ENCODE measurements at regions not wholly inside any gene's neighbourhood (a gene's known extent, or its start where the extent isn't known, plus 50 kb on each side); places are given as distances from the start of the nearest gene placed in this dataset.

- DNase-seq, result no peak
Observed at GRCh38 chr18:22325396-22325795, 92.3 kb downstream of the CTAGE1 start.

- DNase-seq, result no peak
Observed at GRCh38 chr18:22324191-22325131, 93.3 kb downstream of the CTAGE1 start.

DNA sequence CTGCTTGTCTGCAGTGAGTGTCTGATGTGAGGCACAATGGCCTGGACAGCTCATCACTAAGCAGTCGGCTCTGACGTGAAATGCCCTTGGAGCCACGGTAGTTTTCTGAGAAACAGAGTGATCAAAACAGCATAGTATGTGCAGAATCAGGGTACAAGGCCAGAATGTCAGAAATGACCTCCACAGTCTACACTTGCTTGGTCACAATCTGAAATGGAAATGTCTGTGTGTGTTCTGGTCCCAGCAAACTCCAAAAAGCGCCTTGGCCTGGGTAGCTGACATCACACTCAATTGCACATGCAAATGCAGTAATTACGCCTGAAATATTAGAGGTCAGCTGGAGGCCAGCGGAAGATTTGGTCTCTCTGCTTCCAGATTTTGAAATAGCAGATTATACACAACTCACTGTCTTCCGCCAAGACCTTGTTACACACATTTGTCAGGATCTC lies 95.4 kb downstream of the CTAGE1 start:
- no peak for DNase-seq

DNA sequence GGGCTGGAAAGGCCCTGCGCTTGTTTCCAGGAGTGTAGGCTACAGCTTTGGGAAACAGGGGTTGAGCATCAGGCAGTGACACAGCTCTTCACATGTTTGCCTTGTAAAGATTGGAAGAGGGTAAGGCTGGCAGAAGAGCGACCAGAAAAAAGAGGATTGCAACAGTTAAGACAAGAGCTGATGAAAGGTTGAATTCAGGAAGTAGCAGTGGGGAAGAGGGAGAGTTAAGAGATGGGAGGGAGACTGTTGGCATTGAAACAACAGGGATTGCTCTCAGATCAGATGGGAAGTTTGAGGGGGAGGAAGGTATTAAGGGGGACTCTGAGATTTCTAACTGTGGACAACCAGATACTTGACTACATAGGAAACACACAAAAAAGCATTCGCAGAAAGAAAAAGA lies 96.9 kb downstream of the CTAGE1 start:
- no peak for DNase-seq

- no peak for DNase-seq
Observed at GRCh38 chr18:22320155-22320554, 97.6 kb downstream of the CTAGE1 start.

GRCh38 chr18:22318745-22319407 lies 98.8 kb downstream of the CTAGE1 start:
- no peak for DNase-seq

DNA sequence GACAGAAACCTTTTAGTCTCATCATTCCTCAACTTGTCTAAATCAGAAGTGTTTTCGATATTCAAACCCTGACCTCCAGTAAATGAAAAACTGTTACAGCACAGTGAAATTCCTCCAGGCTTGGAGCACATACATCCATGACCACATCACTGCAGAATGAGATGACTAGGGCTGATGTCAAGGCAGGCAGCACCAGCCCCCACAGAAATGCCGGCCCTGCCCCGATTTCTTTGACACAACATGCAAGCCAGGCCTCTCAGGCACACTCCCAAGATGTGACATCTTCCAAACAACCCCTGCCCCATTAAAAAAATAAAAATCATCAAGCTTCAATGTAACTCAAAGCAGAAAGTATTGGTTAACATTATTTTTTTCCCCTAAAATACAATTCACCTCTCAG lies 103.3 kb downstream of the CTAGE1 start:
- peak; percentile 57 for DNase-seq

GRCh38 chr18:22314001-22314400 lies 103.7 kb downstream of the CTAGE1 start:
- DNase-seq, result no peak

GRCh38 chr18:22311301-22311700 lies 106.4 kb downstream of the CTAGE1 start:
- peak; percentile 36 for DNase-seq

DNA sequence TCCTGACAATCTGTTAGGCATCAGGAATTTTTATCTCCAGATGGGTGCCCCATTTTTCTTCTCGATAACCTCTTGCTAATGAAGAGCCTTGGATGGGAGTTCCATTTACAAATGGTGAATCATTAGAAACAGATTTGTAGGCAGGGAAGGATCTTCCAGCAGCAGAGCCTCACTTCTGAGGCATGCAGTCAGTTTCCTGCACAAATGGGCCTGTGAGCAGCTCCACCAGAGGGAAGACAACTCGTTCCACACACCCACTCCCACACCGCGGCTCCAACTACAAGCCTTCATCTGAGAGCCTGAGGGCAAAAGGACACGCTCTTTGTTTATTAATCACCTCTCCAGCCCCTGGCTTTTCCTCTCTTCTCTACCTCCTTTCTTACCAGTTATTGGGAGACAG lies 108.5 kb downstream of the CTAGE1 start:
- peak; percentile 31 for DNase-seq

GRCh38 chr18:22307528-22307927 lies 110.2 kb downstream of the CTAGE1 start:
- DNase-seq, result no peak

GRCh38 chr18:22303927-22304326 lies 113.8 kb downstream of the CTAGE1 start:
- no peak for DNase-seq

GRCh38 chr18:22302144-22302543 lies 115.6 kb downstream of the CTAGE1 start:
- no peak for DNase-seq

DNA sequence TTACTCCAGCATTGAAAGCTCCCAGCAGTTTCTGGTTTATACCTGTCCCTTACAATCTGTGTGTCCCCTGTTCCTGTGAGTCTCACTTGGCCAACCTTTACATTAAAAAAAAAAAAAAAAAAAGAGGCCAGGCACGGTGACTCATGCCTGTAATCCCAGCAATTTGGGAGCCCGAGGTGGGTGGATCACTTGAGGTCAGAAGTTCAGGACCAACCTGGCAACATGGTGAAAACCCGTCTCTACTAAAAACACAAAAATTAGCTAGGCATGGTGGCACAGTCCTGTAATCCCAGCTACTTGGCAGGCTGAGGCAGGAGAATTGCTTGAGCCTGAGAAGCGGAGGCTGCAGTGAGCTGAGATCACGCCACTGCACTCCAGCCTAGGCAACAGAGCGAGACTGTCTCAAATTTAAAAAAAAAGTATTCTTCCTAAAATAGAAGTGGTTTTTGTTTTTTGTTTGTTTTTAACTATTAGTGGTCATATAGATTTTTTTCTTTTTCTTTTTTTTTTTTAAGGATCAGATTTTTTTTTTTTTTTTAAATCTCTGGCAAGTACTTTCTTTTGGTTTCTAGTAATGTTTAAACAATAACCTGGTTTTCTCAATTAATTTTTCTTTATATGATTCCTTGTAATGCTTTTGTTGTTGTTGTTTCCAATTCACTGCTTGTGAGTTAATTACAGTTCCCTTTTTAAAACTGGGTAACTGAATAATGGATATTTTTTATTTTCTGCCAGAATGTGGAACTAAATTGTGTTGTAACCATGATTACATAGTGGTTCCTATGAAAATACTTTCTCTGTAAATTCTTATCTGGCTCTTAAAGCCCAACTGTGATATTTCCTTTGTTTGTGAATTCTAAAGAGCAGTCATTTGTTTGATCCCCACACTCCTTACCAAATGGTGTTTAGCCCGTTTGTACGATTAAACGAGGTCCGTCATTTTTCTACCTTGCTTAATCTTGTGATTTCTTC lies 116.8 kb downstream of the CTAGE1 start:
- no peak for DNase-seq

GRCh38 chr18:22297008-22297407 lies 120.7 kb downstream of the CTAGE1 start:
- no peak for DNase-seq

GRCh38 chr18:22296304-22296703 lies 121.4 kb downstream of the CTAGE1 start:
- DNase-seq, result no peak

GRCh38 chr18:22293417-22293816 lies 124.0 kb downstream of the GATA6 start:
- DNase-seq, result no peak

DNA sequence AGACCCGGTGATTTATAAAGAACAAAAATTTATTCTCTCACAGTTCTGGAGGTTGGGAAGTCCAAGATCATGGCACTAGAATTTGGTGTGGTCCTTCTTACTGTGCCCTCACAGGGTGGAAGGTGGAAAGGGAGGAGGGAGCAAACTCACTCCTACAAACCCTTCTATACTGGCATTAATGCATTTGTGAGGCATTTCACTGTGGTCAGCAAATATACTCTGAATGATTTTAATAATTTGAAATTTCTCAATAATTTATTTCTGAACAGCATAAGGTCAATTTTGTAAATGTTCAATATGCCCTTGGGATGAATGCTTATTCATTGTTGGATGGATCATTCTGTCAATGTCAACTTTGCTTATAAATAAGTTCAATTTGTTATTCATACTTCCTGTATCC lies 120.6 kb downstream of the GATA6 start:
- no peak for DNase-seq

DNA sequence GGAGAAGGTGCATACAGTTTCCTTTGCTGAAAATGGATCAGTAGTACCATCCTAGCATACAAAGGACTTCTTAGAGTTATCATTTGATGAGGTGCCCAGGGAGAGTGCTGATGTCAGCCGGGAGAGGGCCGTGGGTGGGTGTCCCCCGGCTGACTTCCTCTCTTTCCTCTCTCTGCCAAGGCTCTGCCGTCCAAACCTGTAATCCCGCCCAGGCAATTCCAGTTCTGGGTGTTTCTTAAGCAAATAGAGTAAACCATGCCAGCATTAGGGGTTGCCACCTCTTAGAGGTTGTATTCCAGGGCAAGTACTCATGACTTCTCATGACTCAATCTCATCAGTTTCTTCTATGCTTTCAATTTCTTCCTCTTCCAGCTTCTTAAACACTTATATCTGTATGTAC lies 117.2 kb downstream of the GATA6 start:
- DNase-seq, result no peak

- DNase-seq, result no peak
Observed at GRCh38 chr18:22285361-22286140, 116.2 kb downstream of the GATA6 start.

GRCh38 chr18:22284581-22285360 lies 115.4 kb downstream of the GATA6 start:
- DNase-seq, result no peak

Measured in amniotic stem cell (primary cell).